ENCODE measurements at regions not wholly inside any gene's neighbourhood (a gene's known extent, or its start where the extent isn't known, plus 50 kb on each side); places are given as distances from the start of the nearest gene placed in this dataset.

DNA sequence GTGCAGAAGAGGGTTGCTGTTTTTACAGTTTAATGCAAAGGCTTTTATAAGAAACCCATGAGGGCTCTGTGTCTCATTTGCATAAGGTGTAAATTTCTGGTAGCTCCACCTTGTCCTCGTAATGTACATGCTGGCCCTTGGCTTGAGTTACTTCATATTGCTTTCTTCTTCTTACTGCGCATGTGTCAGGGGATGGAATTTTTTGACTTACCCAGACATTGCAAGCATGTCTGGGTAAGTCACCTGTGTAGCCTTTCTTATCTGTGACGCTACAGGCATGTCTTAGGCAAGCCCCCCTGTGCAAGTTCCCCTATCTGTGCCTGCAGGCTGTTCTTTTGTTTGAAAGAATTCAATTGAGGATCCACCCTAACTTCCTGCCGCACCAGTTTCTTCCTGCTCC, 274.2 kb downstream of the ETNK1 start:
- 100% methylated on average over 1 of the region's 4 CpGs; no CpG with 5 or more reads in 1 of the 2 experiments for WGBS, 2 experiments (ENCODE audit: extremely low coverage in 2 of 2, insufficient read length in 1 of 2)
- H3K14ac ChIP-seq (replicated peaks; ENCODE audit: low read depth, low read length): no peak overlapping the region
- dilution Hi-C loops (cut with HindIII; ENCODE audit: low sequenced_read_pairs, unreplicated experiment): no loop called here

More for the DNA sequence above, 274.2 kb downstream of the ETNK1 start:
- no peak overlapping the region for H3K9ac ChIP-seq (ENCODE audit: low read depth, low read length)
- no peaks in the 10 kb centered on the region for H3K36me3 ChIP-seq (ENCODE audit: control insufficient read depth, insufficient read depth, low read length)
- no peak overlapping the region for H3K23ac ChIP-seq (ENCODE audit: low read depth, low read length)
- no peaks in the 10 kb centered on the region for H3K27me3 ChIP-seq (ENCODE audit: control insufficient read depth, insufficient read depth, low read length)
- H3K18ac ChIP-seq (ENCODE audit: low read depth, low read length): no peak overlapping the region
- no peak overlapping the region for H2BK20ac ChIP-seq (ENCODE audit: low read depth, low read length)
- no peak for TF ChIP-seq MAFK (IDR thresholded peaks at IDR 0.05; ENCODE audit: low read depth, low read length)
- TF ChIP-seq RFX5 (IDR thresholded peaks at IDR 0.05; ENCODE audit: low read depth, low read length): no peak
- no peak for DNase-seq
- H3K4me3 ChIP-seq (ENCODE audit: insufficient read depth, low read depth, low read length): no peak overlapping the region
- H3K4me2 ChIP-seq (ENCODE audit: low read depth, low read length): no peak overlapping the region
- H2BK5ac ChIP-seq (ENCODE audit: low read depth, low read length, poor library complexity, severe bottlenecking): no peak overlapping the region
- H3K27ac ChIP-seq (ENCODE audit: insufficient read depth, low read length): no peak overlapping the region
- H3K79me1 ChIP-seq (ENCODE audit: low read depth in 1 of 2, low read length in 2 of 2): no peaks in the 10 kb centered on the region
- H3K56ac ChIP-seq (ENCODE audit: extremely low read depth, insufficient read depth, low read length): no peak overlapping the region
- H2AK5ac ChIP-seq (ENCODE audit: low read depth, low read length): no peak overlapping the region
- H3K9me3 ChIP-seq (ENCODE audit: control insufficient read depth, insufficient read depth, low read length): no peaks in the 10 kb centered on the region
- H3K9me1 ChIP-seq (ENCODE audit: insufficient read depth, low read length): no peaks in the 10 kb centered on the region
- H2BK15ac ChIP-seq (ENCODE audit: low read depth, low read length): no peak overlapping the region
- no peak overlapping the region for H2BK120ac ChIP-seq (ENCODE audit: low read depth, low read length)
- H4K5ac ChIP-seq (ENCODE audit: low read depth, low read length): no peak overlapping the region
- ChIA-PET CTCF (no interaction called here), POLR2A (ENCODE audit: unreplicated experiment) (no interaction called here)
- H2AFZ ChIP-seq (replicated peaks; ENCODE audit: low read length, poor library complexity): no peak overlapping the region
- H4K20me1 ChIP-seq (ENCODE audit: insufficient read depth, low read length): no peaks in the 10 kb centered on the region
- no peak overlapping the region for H3K4ac ChIP-seq (ENCODE audit: low read depth, low read length)
- no peak overlapping the region for H2AK9ac ChIP-seq (replicated peaks; ENCODE audit: low read depth, low read length, poor library complexity)
- no peak overlapping the region for H4K8ac ChIP-seq (ENCODE audit: low read depth in 2 of 2, low read length in 2 of 2)
- intact Hi-C loops (cut with micrococcal nuclease): no loop called here
- in situ Hi-C loops (cut with MboI; ENCODE audit: low sequenced_read_pairs): no loop called here
- H4K91ac ChIP-seq (ENCODE audit: insufficient read depth, low read depth, low read length): no peak overlapping the region
- H3K4me1 ChIP-seq (ENCODE audit: control insufficient read depth, insufficient read depth, low read length): no peaks in the 10 kb centered on the region
- ATAC-seq (ENCODE audit: low read depth): no peak
- BruUV-seq (replicated peaks): no TSS peak
